Ascending aorta (tissue), 2 donors: ENCODE measurements at regions not wholly inside any gene's neighbourhood (a gene's known extent, or its start where the extent isn't known, plus 50 kb on each side); places are given as distances from the start of the nearest gene placed in this dataset.

Experiments
- DNase-seq, 2 donors: peaks; one replicate each; pipeline ENCODE4 v3.0.0-alpha.2; 2019; ENCODE audit warnings: low spot score in 2 of 2
- H3K27ac ChIP-seq, 2 donors: fragments of 200-600 bp; sonication (generic); one replicate each; pipeline ENCODE4 v1.5.1; 2016 to 2017; ENCODE audit warnings: mild to moderate bottlenecking in 1 of 2
- H3K27me3 ChIP-seq: fragments of 200-600 bp; sonication (generic); one replicate; pipeline ENCODE4 v1.5.1; 2017
- H3K36me3 ChIP-seq, 2 donors: fragments of 200-600 bp; sonication (generic); one replicate each; pipeline ENCODE4 v1.5.1; 2016
- H3K4me1 ChIP-seq, 2 donors: fragments of 200-600 bp; sonication (generic); one replicate each; pipeline ENCODE4 v1.5.1; 2016 to 2017; ENCODE audit warnings: mild to moderate bottlenecking in 1 of 2
- H3K4me3 ChIP-seq, 2 donors: fragments of 200-600 bp; sonication (generic); one replicate each; pipeline ENCODE4 v1.5.1; 2016 to 2017; ENCODE audit warnings: mild to moderate bottlenecking in 1 of 2
- H3K9me3 ChIP-seq, 2 donors: fragments of 200-600 bp; sonication (generic); one replicate each; pipeline ENCODE4 v1.5.1; 2016
- CTCF ChIP-seq, 3 experiments: fragments of 200-600 bp in 2 of 3; fragments of 450-650 bp in 1 of 3; sonication (generic) in 2 of 3; IDR thresholded peaks; one replicate each; pipeline ENCODE4 v1.5.1; 2016 to 2019; ENCODE audit warnings: antibody characterized with exemption in 3 of 3, mild to moderate bottlenecking in 1 of 3, moderate library complexity in 1 of 3
- intact Hi-C: fragments of 100-400 bp; cut with DNase I; formaldehyde crosslinking; loops from one replicate; pipeline ENCODE4 v1.15.1; 2023

- no peak for DNase-seq
- TF ChIP-seq CTCF (IDR thresholded peaks at IDR 0.05), result no peak
- no peaks in the 10 kb centered on the region for H3K27me3 ChIP-seq
- H3K27ac ChIP-seq, result no peak overlapping the region
- intact Hi-C loops, result no loop called here
- H3K36me3 ChIP-seq, result no peaks in the 10 kb centered on the region
- peaks cover 0 to 25% of the 10 kb centered on the region in 2 donors for H3K9me3 ChIP-seq
- H3K4me3 ChIP-seq, result no peak overlapping the region
- no peaks in the 10 kb centered on the region for H3K4me1 ChIP-seq
Observed at GRCh38 chr14:71424941-71425340, 507.3 kb upstream of the RGS6 start.

- peaks cover 0 to 25% of the 10 kb centered on the region in 2 donors for H3K9me3 ChIP-seq
- no peak for TF ChIP-seq CTCF (IDR thresholded peaks at IDR 0.05)
Observed at GRCh38 chr14:71426001-71426400, 506.2 kb upstream of the RGS6 start.

DNA sequence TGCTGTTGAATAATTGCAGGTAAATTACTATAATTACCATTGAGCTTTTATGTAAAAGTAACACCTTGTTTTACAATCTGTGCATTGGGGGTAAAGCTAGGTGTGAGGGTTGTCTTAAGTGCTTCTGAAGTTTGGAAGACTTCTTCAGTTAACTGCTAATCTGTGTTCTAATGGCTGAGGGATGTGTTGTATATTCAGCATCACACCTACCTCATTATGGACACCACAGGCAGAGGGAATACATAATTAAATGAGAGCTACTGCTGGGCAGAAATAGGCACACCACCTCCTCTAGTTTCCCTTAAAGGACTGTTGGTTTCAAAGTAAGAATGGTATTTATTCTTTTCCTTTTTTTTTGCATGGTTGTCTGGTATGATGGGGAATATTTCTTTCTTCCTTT lies 502.3 kb upstream of the RGS6 start:
- no peak for DNase-seq
- Histone ChIP-seq H3K27ac (no peak overlapping the region), H3K4me1 (no peaks in the 10 kb centered on the region), H3K9me3 (peaks cover 0 to 14% of the 10 kb centered on the region in 2 donors), H3K4me3 (no peak overlapping the region), H3K36me3 (no peaks in the 10 kb centered on the region), H3K27me3 (no peaks in the 10 kb centered on the region)
- intact Hi-C loops, result no loop called here
- TF ChIP-seq CTCF (IDR thresholded peaks at IDR 0.05), result no peak

More at GRCh38 chr14:71426001-71426400, 506.2 kb upstream of the RGS6 start:
- H3K4me1 ChIP-seq, result no peaks in the 10 kb centered on the region
- no peaks in the 10 kb centered on the region for H3K36me3 ChIP-seq
- DNase-seq, result no peak
- H3K27ac ChIP-seq, result no peak overlapping the region
- H3K4me3 ChIP-seq, result no peak overlapping the region
- no peaks in the 10 kb centered on the region for H3K27me3 ChIP-seq
- intact Hi-C loops, result no loop called here

GRCh38 chr14:71430321-71430677 lies 501.9 kb upstream of the RGS6 start:
- TF ChIP-seq CTCF (IDR thresholded peaks at IDR 0.05), result no peak
- no peak overlapping the region for H3K27ac ChIP-seq
- peaks cover 0 to 10% of the 10 kb centered on the region in 2 donors for H3K9me3 ChIP-seq
- H3K4me1 ChIP-seq, result no peaks in the 10 kb centered on the region
- intact Hi-C loops, result no loop called here
- no peaks in the 10 kb centered on the region for H3K36me3 ChIP-seq
- H3K4me3 ChIP-seq, result no peak overlapping the region
- H3K27me3 ChIP-seq, result no peaks in the 10 kb centered on the region
- DNase-seq, result no peak

- DNase-seq, result no peak
- no peaks in the 10 kb centered on the region for H3K27me3 ChIP-seq
- H3K4me1 ChIP-seq, result no peaks in the 10 kb centered on the region
- H3K9me3 ChIP-seq, result peaks cover 0 to 5% of the 10 kb centered on the region in 2 donors
- no peak overlapping the region for H3K4me3 ChIP-seq
- TF ChIP-seq CTCF (IDR thresholded peaks at IDR 0.05), result no peak
- H3K36me3 ChIP-seq, result no peaks in the 10 kb centered on the region
- H3K27ac ChIP-seq, result no peak overlapping the region
- intact Hi-C loops, result no loop called here
Observed at GRCh38 chr14:71430678-71431376, 501.4 kb upstream of the RGS6 start.
